GM13977 (cell line): ENCODE measurements at regions not wholly inside any gene's neighbourhood (a gene's known extent, or its start where the extent isn't known, plus 50 kb on each side); places are given as distances from the start of the nearest gene placed in this dataset.

Experiments used
- DNase-seq: peaks from one replicate; pipeline ENCODE4 v3.0.0; 2012; ENCODE audit warnings: low spot score
- in situ Hi-C: fragments of 300-500 bp; cut with MboI; formaldehyde crosslinking; loops from one replicate; pipeline ENCODE4 v1.12.0; 2022; ENCODE audit warnings: low sequenced_read_pairs, low pct_unique_long_range_greater_than_20kb, mixed read lengths, inconsistent platforms; ENCODE audit not compliant: unreplicated experiment
- TF ChIP-seq, protein P1 (sequence below): IDR thresholded peaks from 2 replicates; pipeline ENCODE4 v1.5.1; 2012; ENCODE audit warnings: mild to moderate bottlenecking, control low read depth; ENCODE audit not compliant: insufficient read depth; ENCODE audit errors: extremely low read depth, missing control alignments

GRCh38 chr4:125541836-125542385, 227.2 kb downstream of the FAT4 start:
- DNase-seq: no peak

DNA sequence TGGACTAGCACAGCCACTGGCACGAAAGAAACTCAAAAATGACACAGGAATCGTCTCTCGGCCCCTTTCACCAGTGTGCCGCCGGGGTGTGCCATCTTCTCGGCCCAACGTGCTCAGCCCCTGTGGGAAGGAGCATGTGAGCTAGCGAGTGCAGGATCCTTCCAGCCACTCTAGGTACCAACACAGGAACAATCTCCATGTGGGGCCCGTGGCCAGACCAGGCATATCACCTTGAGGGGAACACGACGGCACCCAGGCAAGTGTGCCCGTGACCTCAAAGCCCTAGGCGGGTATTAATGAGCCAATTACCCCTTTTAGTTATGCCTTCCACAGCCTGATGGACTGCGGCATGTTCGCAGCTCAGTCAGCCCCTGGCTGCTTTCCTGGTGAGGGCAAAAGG, 231.5 kb downstream of the FAT4 start:
- in situ Hi-C loops: no loop called here
- DNase-seq: no peak
- TF ChIP-seq, protein P1, sequence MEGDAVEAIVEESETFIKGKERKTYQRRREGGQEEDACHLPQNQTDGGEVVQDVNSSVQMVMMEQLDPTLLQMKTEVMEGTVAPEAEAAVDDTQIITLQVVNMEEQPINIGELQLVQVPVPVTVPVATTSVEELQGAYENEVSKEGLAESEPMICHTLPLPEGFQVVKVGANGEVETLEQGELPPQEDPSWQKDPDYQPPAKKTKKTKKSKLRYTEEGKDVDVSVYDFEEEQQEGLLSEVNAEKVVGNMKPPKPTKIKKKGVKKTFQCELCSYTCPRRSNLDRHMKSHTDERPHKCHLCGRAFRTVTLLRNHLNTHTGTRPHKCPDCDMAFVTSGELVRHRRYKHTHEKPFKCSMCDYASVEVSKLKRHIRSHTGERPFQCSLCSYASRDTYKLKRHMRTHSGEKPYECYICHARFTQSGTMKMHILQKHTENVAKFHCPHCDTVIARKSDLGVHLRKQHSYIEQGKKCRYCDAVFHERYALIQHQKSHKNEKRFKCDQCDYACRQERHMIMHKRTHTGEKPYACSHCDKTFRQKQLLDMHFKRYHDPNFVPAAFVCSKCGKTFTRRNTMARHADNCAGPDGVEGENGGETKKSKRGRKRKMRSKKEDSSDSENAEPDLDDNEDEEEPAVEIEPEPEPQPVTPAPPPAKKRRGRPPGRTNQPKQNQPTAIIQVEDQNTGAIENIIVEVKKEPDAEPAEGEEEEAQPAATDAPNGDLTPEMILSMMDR: no peak

More at GRCh38 chr4:125541836-125542385, 227.2 kb downstream of the FAT4 start:
- in situ Hi-C loops: no loop called here
- TF ChIP-seq, protein P1: no peak

DNA sequence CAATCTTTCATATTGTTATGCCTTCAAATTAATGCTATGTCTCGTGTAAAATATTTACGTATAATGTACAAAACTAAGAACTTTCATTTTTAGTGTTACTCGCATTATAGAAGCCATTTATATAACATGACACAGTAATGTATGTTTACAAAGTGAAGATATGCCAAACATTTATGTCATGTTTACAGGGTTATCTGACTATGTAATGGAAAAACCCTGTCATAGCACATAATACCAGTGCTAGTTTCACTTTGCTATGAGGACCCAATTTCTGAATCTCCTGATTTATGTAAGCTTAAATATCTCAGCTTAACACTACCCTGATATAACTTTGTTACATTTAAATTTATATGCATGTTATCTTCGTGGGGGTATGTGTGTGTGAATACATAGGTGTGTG, 233.1 kb downstream of the FAT4 start:
- in situ Hi-C loops: no loop called here
- TF ChIP-seq, protein P1: no peak
- DNase-seq: no peak

- TF ChIP-seq, protein P1: no peak
- no peak for DNase-seq
- in situ Hi-C loops: no loop called here
These were observed 236.0 kb downstream of the FAT4 start for GRCh38 chr4:125550769-125551168.

DNA sequence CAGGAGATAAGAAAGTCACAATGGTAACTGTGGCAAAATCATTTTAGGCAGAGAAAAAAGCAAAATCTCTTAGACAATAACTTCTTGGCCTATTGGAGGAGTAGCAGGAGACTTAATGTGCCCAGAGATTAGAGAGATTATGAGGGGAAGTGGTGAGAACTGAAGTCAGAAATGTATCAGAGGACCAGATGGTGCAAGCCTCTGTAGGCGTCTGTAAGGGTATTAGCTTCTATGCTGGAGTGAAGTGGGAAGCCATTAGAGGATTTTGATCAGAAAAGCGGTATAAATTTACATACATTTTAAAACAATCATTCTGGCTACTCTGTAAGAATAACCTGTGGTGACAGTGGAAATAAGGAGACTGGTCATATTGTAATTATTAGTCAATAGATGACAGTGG, 236.7 kb downstream of the FAT4 start:
- no peak for DNase-seq
- TF ChIP-seq, protein P1: no peak
- in situ Hi-C loops: no loop called here

- DNase-seq: no peak
- TF ChIP-seq, protein P1: no peak
- in situ Hi-C loops: no loop called here
These were observed 237.2 kb downstream of the FAT4 start for GRCh38 chr4:125551967-125552366.

- TF ChIP-seq, protein P1: no peak
- in situ Hi-C loops: no loop called here
- no peak for DNase-seq
These were observed 257.8 kb downstream of the FAT4 start for GRCh38 chr4:125572601-125573000.
